Right lobe of liver (tissue), 6 donors: ENCODE measurements at regions not wholly inside any gene's neighbourhood (a gene's known extent, or its start where the extent isn't known, plus 50 kb on each side); places are given as distances from the start of the nearest gene placed in this dataset.

ENCODE experiments used
- ATAC-seq, 4 donors: fragments of 200-7000 bp; cut with Tn5 transposase; one replicate each; pipeline ENCODE4 v1.9.1; 2020; ENCODE audit warnings: mild to moderate bottlenecking in 4 of 4, moderate library complexity in 4 of 4
- DNase-seq, 3 donors: peaks; one replicate each; pipeline ENCODE4 v3.0.0-alpha.2; 2020
- H3K27ac ChIP-seq, 3 donors: fragments of 200-600 bp; one replicate each; pipeline ENCODE4 v1.8.0; 2022
- H3K27me3 ChIP-seq, 2 donors: fragments of 200-600 bp; one replicate each; pipeline ENCODE4 v1.8.0; 2022
- H3K36me3 ChIP-seq, 4 donors: fragments of 200-600 bp; sonication (generic) in 1 of 4; one replicate each; pipeline versions ENCODE4 v1.5.1 to v1.8.0; 2017 to 2022; ENCODE audit warnings: control low read depth in 1 of 4
- H3K4me1 ChIP-seq, 4 donors: fragments of 200-600 bp; sonication (generic) in 1 of 4; one replicate each; pipeline versions ENCODE4 v1.5.1 to v1.8.0; 2017 to 2022; ENCODE audit warnings: control low read depth in 1 of 4
- H3K4me3 ChIP-seq, 3 donors: fragments of 200-600 bp; one replicate each; pipeline ENCODE4 v1.8.0; 2022
- H3K9me3 ChIP-seq, 4 donors: fragments of 200-600 bp; sonication (generic) in 1 of 4; one replicate each; pipeline versions ENCODE4 v1.5.1 to v1.8.0; 2017 to 2022; ENCODE audit warnings: control low read depth in 1 of 4
- POLR2A ChIP-seq: fragments of 450-650 bp; IDR thresholded peaks from one replicate; pipeline ENCODE4 v1.6.1; 2017; ENCODE audit warnings: antibody characterized with exemption, mild to moderate bottlenecking
- WGBS: methylation state at CpG from one replicate; pipeline ENCODE4 v1.1.6; 2018; ENCODE audit warnings: low coverage, low lambda C conversion rate; ENCODE audit not compliant: insufficient coverage; ENCODE audit errors: missing lambda C conversion rate; 5-methylcytosine and 5-hydroxymethylcytosine counted together
- intact Hi-C, 2 donors: fragments of 100-400 bp; cut with DNase I; formaldehyde crosslinking; loops; one replicate each; pipeline versions ENCODE4 v1.11.2 to v1.14.1; 2022
- TF ChIP-seq, protein P1 (sequence below), 4 donors: fragments of 200-600 bp in 3 of 4; fragments of 450-650 bp in 1 of 4; IDR thresholded peaks; one replicate each; pipeline versions ENCODE4 v1.5.1 to v1.8.0; 2016 to 2022; ENCODE audit warnings: antibody characterized with exemption in 4 of 4, mild to moderate bottlenecking in 2 of 4
- donor health status: DM: no; HTN: yes; CAD: no.
- donor health status: DM: no; HTN: no; CAD: no.
- donor health status: DM: no; HTN: no; CAD: no.
- donor health status: DM: no; HTN: yes; CAD: no.
- donor health status: DM: no; HTN: yes; CAD: no.

DNA sequence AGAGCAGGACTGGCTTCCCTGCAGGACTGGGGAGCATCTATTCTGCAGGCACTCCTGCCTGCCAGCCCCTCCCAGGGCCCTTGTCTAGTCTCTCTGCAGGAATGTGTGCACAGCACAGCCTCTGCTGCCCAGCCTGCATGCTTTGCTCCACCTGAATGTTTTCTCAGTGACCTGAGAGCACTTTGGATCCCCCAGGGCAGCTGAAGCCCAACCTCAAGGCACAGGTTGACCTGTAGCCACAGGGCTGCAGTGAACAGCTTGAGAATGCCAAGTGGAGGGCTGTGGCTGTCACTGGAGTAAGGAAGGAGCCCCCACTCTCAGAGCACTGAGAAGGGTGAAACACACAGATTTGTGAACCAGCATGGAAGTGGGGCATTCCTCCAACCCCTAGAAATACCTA, 760.2 kb downstream of the STIM2 start:
- ATAC-seq, result no peak
- Histone ChIP-seq H3K36me3 (no peaks in the 10 kb centered on the region), H3K4me1 (no peaks in the 10 kb centered on the region), H3K4me3 (no peak overlapping the region), H3K9me3 (no peaks in the 10 kb centered on the region), H3K27ac (no peak overlapping the region), H3K27me3 (no peaks in the 10 kb centered on the region)
- intact Hi-C loops, result no loop called here
- DNase-seq, result no peak
- no peak for TF ChIP-seq POLR2A
- TF ChIP-seq, protein P1, sequence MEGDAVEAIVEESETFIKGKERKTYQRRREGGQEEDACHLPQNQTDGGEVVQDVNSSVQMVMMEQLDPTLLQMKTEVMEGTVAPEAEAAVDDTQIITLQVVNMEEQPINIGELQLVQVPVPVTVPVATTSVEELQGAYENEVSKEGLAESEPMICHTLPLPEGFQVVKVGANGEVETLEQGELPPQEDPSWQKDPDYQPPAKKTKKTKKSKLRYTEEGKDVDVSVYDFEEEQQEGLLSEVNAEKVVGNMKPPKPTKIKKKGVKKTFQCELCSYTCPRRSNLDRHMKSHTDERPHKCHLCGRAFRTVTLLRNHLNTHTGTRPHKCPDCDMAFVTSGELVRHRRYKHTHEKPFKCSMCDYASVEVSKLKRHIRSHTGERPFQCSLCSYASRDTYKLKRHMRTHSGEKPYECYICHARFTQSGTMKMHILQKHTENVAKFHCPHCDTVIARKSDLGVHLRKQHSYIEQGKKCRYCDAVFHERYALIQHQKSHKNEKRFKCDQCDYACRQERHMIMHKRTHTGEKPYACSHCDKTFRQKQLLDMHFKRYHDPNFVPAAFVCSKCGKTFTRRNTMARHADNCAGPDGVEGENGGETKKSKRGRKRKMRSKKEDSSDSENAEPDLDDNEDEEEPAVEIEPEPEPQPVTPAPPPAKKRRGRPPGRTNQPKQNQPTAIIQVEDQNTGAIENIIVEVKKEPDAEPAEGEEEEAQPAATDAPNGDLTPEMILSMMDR (IDR thresholded peaks at IDR 0.05), result no peak

DNA sequence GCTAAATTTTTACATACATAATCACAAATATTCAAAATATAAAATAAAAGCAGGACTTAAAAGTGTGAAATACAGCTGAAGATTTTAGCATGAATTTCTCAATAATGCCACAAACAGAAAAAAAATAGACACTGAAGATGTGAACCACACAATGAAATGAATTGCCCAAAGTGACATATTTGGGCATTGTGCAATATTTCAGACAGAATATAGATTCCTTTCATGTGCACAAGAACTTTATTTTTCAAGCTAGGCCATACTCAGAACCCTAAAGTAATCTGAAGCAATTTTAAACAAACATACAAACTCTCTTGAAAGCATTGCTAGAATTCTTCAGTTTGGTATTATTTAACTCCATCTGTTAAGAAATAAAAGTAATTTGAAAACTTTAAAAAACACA, 764.1 kb downstream of the STIM2 start:
- ATAC-seq, result no peak

DNA sequence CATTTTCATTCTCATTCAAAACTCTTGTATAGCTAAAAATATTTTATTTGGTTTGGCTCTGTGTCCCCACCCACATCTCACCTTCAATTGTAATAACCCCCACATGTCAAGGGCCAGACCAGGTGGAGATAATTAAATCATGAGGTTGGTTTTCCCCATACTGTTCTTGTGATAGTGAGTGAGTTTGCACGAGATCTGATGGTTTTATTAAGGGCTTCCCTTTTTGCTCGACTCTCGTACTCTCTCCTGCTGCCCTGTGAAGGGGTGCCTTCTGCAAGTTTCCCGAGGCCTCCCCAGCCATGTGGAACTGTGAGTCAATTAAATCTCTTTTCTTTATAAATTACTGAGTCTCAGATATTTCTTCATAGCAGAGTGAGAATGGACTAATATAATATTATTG, 768.0 kb downstream of the STIM2 start:
- WGBS, result 78% methylated on average over 3 of the region's 4 CpGs
- DNase-seq, result no peak
- Histone ChIP-seq H3K4me3 (no peak overlapping the region), H3K27me3 (no peaks in the 10 kb centered on the region), H3K9me3 (no peaks in the 10 kb centered on the region), H3K4me1 (no peaks in the 10 kb centered on the region), H3K27ac (no peak overlapping the region), H3K36me3 (no peaks in the 10 kb centered on the region)
- intact Hi-C loops, result no loop called here
- no peak for ATAC-seq
- no peak for TF ChIP-seq POLR2A
- TF ChIP-seq, protein P1 (IDR thresholded peaks at IDR 0.05), result no peak

More for the DNA sequence above, 764.1 kb downstream of the STIM2 start:
- Histone ChIP-seq H3K4me1 (no peaks in the 10 kb centered on the region), H3K27me3 (no peaks in the 10 kb centered on the region), H3K36me3 (no peaks in the 10 kb centered on the region), H3K4me3 (no peak overlapping the region), H3K9me3 (no peaks in the 10 kb centered on the region), H3K27ac (no peak overlapping the region)
- no peak for DNase-seq
- TF ChIP-seq POLR2A, result no peak
- TF ChIP-seq, protein P1 (IDR thresholded peaks at IDR 0.05), result no peak
- intact Hi-C loops, result no loop called here

DNA sequence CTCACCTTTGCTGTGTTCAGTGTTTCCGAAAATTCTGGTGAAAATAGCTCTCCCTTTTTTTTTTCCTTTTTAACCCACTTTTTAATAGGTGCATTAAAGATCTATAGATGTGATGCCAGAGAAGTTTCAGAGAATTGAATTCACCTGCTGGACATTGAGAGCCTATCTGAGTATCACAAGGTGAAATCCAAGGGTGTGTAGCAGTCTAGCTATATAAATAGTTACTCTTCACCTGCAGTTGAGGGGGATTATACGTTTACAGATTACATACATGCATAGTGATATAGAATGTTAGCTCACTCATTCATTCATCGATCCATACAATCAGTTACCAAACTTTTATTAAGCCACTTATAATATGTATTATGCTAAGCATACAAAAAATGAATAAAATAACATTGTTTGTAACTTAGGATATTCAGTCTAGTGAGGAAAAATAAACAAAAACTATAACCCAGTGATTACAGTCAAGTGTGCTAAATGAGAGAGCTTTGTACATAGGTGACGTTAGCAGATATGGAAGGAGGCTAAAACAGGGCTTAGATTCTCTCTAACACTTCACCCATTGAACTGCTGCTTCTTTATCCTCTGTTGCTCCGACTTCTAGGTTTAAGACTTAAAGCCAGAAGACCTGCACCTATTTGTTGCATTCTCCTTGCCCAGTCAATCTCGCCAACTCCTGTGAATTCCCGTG, 769.0 kb downstream of the STIM2 start:
- no peaks in the 10 kb centered on the region for H3K9me3 ChIP-seq
- H3K27ac ChIP-seq, result no peak overlapping the region
- no peaks in the 10 kb centered on the region for H3K27me3 ChIP-seq
- no peak for DNase-seq
- WGBS, result 58% methylated on average over 7 of the region's 7 CpGs
- H3K36me3 ChIP-seq, result no peaks in the 10 kb centered on the region
- TF ChIP-seq, protein P1 (IDR thresholded peaks at IDR 0.05), result no peak
- no peak for TF ChIP-seq POLR2A
- no peak overlapping the region for H3K4me3 ChIP-seq
- no peaks in the 10 kb centered on the region for H3K4me1 ChIP-seq
- intact Hi-C loops, result no loop called here
- no peak for ATAC-seq
